ENCODE measurements at regions not wholly inside any gene's neighbourhood (a gene's known extent, or its start where the extent isn't known, plus 50 kb on each side); places are given as distances from the start of the nearest gene placed in this dataset.

DNA sequence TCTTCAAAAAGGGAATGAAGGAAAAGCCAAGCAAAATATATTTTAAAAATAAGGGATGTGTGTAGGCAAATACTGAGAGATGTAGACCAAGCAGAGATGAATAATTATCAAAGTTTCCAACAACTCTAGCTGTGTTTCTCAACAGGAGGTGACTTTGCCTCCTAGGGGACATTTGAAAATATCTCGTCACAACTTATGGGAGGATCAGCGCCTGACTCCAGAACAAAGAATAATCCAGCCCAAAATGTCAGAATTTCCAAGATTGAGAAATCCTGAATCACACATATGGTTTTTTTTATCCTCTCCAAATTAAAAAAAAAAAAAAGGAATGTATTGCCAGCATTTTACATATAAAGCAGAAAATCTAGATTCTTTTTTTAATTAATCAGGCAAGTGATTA is 241.2 kb upstream of the ZFP64 start:
- no peak overlapping the region for H3K27ac ChIP-seq (replicated peaks in 1 of 4)
- H3K4me3 ChIP-seq: no peak overlapping the region
- no peak for DNase-seq (ENCODE audit: extremely low spot score)
- H3K4me1 ChIP-seq: no peaks in the 10 kb centered on the region
- no peaks in the 10 kb centered on the region for H3K27me3 ChIP-seq
- WGBS: 79% methylated on average over 2 of the region's 2 CpGs
- H3K9me3 ChIP-seq: no peaks in the 10 kb centered on the region
- no peaks in the 10 kb centered on the region for H3K36me3 ChIP-seq
- no peak for TF ChIP-seq POLR2AphosphoS5 (IDR thresholded peaks at IDR 0.05)
- TF ChIP-seq POLR2A (IDR thresholded peaks at IDR 0.05; ENCODE audit: low read depth): no peak
- TF ChIP-seq CTCF (IDR thresholded peaks at IDR 0.05): no peak
- no peak for TF ChIP-seq EP300 (IDR thresholded peaks at IDR 0.05)
- intact Hi-C loops (cut with DNase I): no loop called here

GRCh38 chr20:52429029-52429428 is 237.4 kb upstream of the ZFP64 start:
- DNase-seq (ENCODE audit: extremely low spot score): no peak
- Histone ChIP-seq H3K4me3 (no peak overlapping the region), H3K36me3 (no peaks in the 10 kb centered on the region), H3K4me1 (no peaks in the 10 kb centered on the region), H3K27me3 (no peaks in the 10 kb centered on the region), H3K27ac (replicated peaks in 1 of 4) (no peak overlapping the region), H3K9me3 (no peaks in the 10 kb centered on the region)
- 86% methylated on average over 1 of the region's 1 CpG for WGBS
- intact Hi-C loops (cut with DNase I): no loop called here
- no peak for TF ChIP-seq EP300 (IDR thresholded peaks at IDR 0.05)
- no peak for TF ChIP-seq POLR2AphosphoS5 (IDR thresholded peaks at IDR 0.05)
- TF ChIP-seq POLR2A (IDR thresholded peaks at IDR 0.05; ENCODE audit: low read depth): no peak
- TF ChIP-seq CTCF (IDR thresholded peaks at IDR 0.05): no peak

- TF ChIP-seq EP300 (IDR thresholded peaks at IDR 0.05) (no peak), POLR2A (IDR thresholded peaks at IDR 0.05; ENCODE audit: low read depth) (no peak), CTCF (IDR thresholded peaks at IDR 0.05) (no peak), POLR2AphosphoS5 (IDR thresholded peaks at IDR 0.05) (no peak)
- Histone ChIP-seq H3K4me3 (no peak overlapping the region), H3K27me3 (no peaks in the 10 kb centered on the region), H3K9me3 (no peaks in the 10 kb centered on the region), H3K4me1 (no peaks in the 10 kb centered on the region), H3K36me3 (no peaks in the 10 kb centered on the region), H3K27ac (replicated peaks in 1 of 4) (no peak overlapping the region)
- 93% methylated on average over 2 of the region's 2 CpGs for WGBS
- intact Hi-C loops (cut with DNase I): no loop called here
- DNase-seq (ENCODE audit: extremely low spot score): peak; percentile 14
Observed at GRCh38 chr20:52427960-52428359, 236.4 kb upstream of the ZFP64 start.

DNA sequence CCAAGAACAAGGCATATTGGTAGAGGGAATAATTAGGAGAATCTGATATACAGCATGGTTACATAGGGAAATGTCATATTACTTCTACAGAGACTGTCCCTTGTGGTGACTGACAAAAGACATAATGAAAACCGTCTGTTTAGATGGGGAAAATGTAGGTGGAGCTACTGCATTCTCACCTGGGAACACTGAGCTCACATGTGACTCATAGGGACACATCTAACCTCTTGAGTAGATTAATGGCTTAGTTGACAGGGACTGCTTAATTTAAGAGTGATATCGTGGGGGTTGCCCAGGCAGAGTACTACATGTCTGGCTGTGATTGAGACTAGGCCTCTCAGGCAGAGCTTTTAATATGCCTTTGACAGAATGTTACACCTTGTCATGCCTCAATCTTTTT is 235.3 kb upstream of the ZFP64 start:
- Histone ChIP-seq H3K27me3 (no peaks in the 10 kb centered on the region), H3K4me3 (no peak overlapping the region), H3K9me3 (no peaks in the 10 kb centered on the region), H3K27ac (replicated peaks in 1 of 4) (no peak overlapping the region), H3K4me1 (no peaks in the 10 kb centered on the region), H3K36me3 (no peaks in the 10 kb centered on the region)
- TF ChIP-seq CTCF (IDR thresholded peaks at IDR 0.05): no peak
- no peak for TF ChIP-seq POLR2AphosphoS5 (IDR thresholded peaks at IDR 0.05)
- TF ChIP-seq EP300 (IDR thresholded peaks at IDR 0.05): no peak
- TF ChIP-seq POLR2A (IDR thresholded peaks at IDR 0.05; ENCODE audit: low read depth): no peak
- 66% methylated on average over 2 of the region's 2 CpGs for WGBS
- intact Hi-C loops (cut with DNase I): no loop called here
- DNase-seq (ENCODE audit: extremely low spot score): no peak

DNA sequence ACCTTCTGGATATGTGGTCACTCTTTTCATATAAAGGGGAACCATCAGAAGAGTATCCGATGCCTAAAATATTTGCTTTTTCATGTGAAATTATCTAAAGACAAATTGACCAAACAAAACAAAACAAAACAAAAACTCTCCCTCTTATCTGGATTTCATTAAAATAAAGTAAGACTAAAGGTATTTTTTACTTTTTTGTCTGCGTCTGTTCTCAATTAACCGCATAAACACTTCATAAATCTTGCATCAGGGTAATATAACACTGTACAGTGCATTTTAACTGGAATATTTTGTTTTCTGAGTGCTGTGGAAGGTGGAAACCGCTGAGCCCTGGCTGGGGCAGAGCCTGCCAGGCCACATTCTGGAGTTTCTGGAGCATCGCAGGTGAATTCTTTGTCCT is 234.1 kb upstream of the ZFP64 start:
- 60% methylated on average over 5 of the region's 5 CpGs for WGBS
- H3K9me3 ChIP-seq: no peaks in the 10 kb centered on the region
- H3K36me3 ChIP-seq: no peaks in the 10 kb centered on the region
- no peaks in the 10 kb centered on the region for H3K27me3 ChIP-seq
- intact Hi-C loops (cut with DNase I): no loop called here
- H3K27ac ChIP-seq (replicated peaks in 1 of 4): no peak overlapping the region
- H3K4me1 ChIP-seq: no peaks in the 10 kb centered on the region
- no peak for DNase-seq (ENCODE audit: extremely low spot score)
- H3K4me3 ChIP-seq: no peak overlapping the region
- TF ChIP-seq CTCF (IDR thresholded peaks at IDR 0.05) (no peak), POLR2AphosphoS5 (IDR thresholded peaks at IDR 0.05) (no peak), POLR2A (IDR thresholded peaks at IDR 0.05; ENCODE audit: low read depth) (no peak), EP300 (IDR thresholded peaks at IDR 0.05) (no peak)

Measured in esophagus muscularis mucosa (tissue), 4 donors.